ENCODE measurements at regions not wholly inside any gene's neighbourhood (a gene's known extent, or its start where the extent isn't known, plus 50 kb on each side); places are given as distances from the start of the nearest gene placed in this dataset.

DNA sequence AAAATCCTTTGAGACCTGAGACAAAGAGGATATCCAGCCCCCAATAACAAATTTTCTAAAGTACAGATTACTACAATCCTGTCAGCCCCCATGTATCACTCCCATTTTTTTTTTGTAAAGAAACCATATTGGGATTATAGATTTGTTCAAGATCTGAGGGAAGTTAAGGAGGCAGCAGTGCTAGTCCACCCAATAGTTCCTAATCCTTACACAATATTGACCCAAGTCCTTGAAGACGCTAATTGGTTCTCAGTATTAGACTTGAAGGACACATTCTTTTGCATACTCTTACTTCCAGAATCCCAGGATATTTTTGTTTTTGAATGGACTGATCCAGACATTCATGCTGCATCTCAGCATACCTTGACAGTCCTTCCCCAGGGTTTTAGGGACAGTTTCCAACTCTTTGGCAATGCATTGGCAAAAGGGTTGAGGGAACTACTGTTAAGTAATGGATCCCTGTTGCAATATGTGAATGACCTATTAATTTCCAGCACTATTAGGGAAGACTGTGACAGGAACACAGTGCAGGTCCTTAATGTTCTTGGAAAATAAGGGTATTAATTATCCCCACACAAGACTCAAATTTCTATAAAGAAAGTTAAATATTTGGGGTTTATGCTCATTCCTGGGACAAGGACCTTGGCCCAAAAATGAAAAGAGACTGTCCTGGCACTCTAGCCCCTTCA is 1519.5 kb upstream of the SEL1L start:
- WGBS, 4 donors: 88 to 94% (median 92%) methylated on average over 1 of the region's 1 CpG
- Histone ChIP-seq H3K27ac (no peak overlapping the region), H3K9me3 (no peaks in the 10 kb centered on the region), H3K4me1 (no peaks in the 10 kb centered on the region), H3K27me3 (no peaks in the 10 kb centered on the region), H3K4me3 (no peak overlapping the region), H3K36me3 (no peaks in the 10 kb centered on the region)
- TF ChIP-seq, protein P1, sequence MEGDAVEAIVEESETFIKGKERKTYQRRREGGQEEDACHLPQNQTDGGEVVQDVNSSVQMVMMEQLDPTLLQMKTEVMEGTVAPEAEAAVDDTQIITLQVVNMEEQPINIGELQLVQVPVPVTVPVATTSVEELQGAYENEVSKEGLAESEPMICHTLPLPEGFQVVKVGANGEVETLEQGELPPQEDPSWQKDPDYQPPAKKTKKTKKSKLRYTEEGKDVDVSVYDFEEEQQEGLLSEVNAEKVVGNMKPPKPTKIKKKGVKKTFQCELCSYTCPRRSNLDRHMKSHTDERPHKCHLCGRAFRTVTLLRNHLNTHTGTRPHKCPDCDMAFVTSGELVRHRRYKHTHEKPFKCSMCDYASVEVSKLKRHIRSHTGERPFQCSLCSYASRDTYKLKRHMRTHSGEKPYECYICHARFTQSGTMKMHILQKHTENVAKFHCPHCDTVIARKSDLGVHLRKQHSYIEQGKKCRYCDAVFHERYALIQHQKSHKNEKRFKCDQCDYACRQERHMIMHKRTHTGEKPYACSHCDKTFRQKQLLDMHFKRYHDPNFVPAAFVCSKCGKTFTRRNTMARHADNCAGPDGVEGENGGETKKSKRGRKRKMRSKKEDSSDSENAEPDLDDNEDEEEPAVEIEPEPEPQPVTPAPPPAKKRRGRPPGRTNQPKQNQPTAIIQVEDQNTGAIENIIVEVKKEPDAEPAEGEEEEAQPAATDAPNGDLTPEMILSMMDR (IDR thresholded peaks at IDR 0.05): no peak
- no peak for TF ChIP-seq POLR2A (IDR thresholded peaks at IDR 0.05)
- DNase-seq (no peak), ATAC-seq (no peak)
- intact Hi-C loops (cut with DNase I): no loop called here

- H3K4me1 ChIP-seq: no peaks in the 10 kb centered on the region
- 49 to 58% (median 53%) methylated on average over 1 of the region's 1 CpG for WGBS, 4 donors
- H3K27ac ChIP-seq: no peak overlapping the region
- TF ChIP-seq, protein P1 (IDR thresholded peaks at IDR 0.05): no peak
- TF ChIP-seq POLR2A (IDR thresholded peaks at IDR 0.05): no peak
- H3K9me3 ChIP-seq: no peaks in the 10 kb centered on the region
- intact Hi-C loops (cut with DNase I): no loop called here
- no peaks in the 10 kb centered on the region for H3K27me3 ChIP-seq
- DNase-seq (no peak), ATAC-seq (no peak)
- no peaks in the 10 kb centered on the region for H3K36me3 ChIP-seq
- H3K4me3 ChIP-seq: no peak overlapping the region
These were observed 1524.4 kb upstream of the SEL1L start for GRCh38 chr14:83058068-83058467.

GRCh38 chr14:83071888-83072501 is 1538.3 kb upstream of the SEL1L start:
- no peak for TF ChIP-seq POLR2A (IDR thresholded peaks at IDR 0.05)
- TF ChIP-seq, protein P1 (IDR thresholded peaks at IDR 0.05): peak in 1 of 12 donors; percentile 10
- 53 to 58% (median 57%) methylated on average over 5 of the region's 5 CpGs for WGBS, 4 donors
- no peaks in the 10 kb centered on the region for H3K4me1 ChIP-seq

GRCh38 chr14:83085136-83085535 is 1551.5 kb upstream of the SEL1L start:
- DNase-seq: no peak
- Histone ChIP-seq H3K27me3 (no peaks in the 10 kb centered on the region), H3K27ac (no peak overlapping the region), H3K4me1 (no peaks in the 10 kb centered on the region), H3K36me3 (no peaks in the 10 kb centered on the region), H3K4me3 (no peak overlapping the region), H3K9me3 (no peaks in the 10 kb centered on the region)
- TF ChIP-seq POLR2A (IDR thresholded peaks at IDR 0.05): no peak
- TF ChIP-seq, protein P1 (IDR thresholded peaks at IDR 0.05): no peak
- intact Hi-C loops (cut with DNase I): no loop called here
- ATAC-seq: no peak
- 38 to 59% (median 49%) methylated on average over 4 of the region's 4 CpGs for WGBS, 4 donors

More at GRCh38 chr14:83071888-83072501, 1538.3 kb upstream of the SEL1L start:
- intact Hi-C loops (cut with DNase I): no loop called here
- H3K36me3 ChIP-seq: no peaks in the 10 kb centered on the region
- H3K27ac ChIP-seq: no peak overlapping the region
- H3K27me3 ChIP-seq: no peaks in the 10 kb centered on the region
- ATAC-seq (no peak), DNase-seq (no peak)
- H3K9me3 ChIP-seq: peaks cover 0 to 23% (median 2%) of the 10 kb centered on the region in 12 donors
- H3K4me3 ChIP-seq: no peak overlapping the region
